HG03565 (cell line): ENCODE measurements at regions not wholly inside any gene's neighbourhood (a gene's known extent, or its start where the extent isn't known, plus 50 kb on each side); places are given as distances from the start of the nearest gene placed in this dataset.

Source experiments
- ATAC-seq: cut with Tn5 transposase; IDR thresholded peaks from one replicate; pipeline ENCODE4 v1.9.1; 2021; ENCODE audit warnings: mild to moderate bottlenecking, moderate library complexity; ENCODE audit not compliant: unreplicated experiment

DNA sequence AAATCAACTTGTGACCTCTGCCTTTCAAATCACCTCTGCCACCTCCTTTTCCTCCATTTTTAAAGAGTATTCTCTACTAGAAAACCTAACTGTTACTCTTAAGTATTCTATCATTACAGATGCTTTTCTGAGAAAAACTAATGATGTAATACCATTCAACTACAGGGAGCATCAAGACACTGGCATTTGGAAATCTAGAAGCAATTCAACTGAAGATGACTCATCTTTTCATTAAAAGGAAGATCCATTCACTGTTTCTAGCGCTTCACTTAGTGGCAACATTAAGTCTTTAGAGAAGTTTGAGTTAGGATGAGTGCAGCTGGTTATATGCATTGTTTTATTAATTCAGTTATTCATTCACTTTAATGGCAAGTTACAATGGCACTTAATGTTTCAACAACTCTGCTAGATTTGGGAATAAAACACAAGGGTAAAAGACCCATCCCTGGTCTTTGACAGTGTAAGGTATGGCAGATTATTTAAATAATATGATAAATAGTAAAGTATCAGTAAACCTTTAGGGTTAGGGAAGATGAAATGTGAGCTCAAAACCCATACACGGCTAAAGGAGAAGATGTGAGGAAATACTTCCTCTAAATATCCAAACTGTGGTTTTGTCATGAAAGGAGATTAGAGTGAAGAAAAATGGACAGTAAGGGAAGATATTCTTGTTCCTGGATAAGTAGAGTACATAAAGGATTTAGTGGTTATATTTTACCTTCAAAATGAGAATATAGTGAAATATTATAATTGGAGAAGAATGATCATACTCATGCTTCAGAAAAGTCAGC lies 61.7 kb downstream of the KCNJ2 start:
- no peak for ATAC-seq

DNA sequence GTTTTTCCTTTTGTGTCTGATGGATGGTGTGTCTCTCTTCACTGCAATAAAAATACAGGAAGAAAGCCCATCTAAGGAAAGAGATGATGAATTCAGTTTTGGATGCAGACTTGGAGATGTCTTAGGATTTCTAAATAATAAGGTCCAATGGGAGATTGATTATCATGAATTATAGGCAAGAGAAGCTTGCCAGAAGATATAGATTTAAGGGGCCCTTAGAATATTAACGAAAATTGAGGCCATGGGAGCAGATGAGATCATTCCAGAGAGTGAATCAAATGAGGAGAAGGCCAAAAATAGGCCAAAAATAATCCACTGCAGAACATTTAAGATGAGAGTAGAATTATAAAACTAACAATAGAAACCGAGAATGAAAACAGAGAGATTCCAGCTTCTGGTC lies 63.1 kb downstream of the KCNJ2 start:
- no peak for ATAC-seq

GRCh38 chr17:70235252-70235651 lies 65.9 kb downstream of the KCNJ2 start:
- ATAC-seq: no peak

DNA sequence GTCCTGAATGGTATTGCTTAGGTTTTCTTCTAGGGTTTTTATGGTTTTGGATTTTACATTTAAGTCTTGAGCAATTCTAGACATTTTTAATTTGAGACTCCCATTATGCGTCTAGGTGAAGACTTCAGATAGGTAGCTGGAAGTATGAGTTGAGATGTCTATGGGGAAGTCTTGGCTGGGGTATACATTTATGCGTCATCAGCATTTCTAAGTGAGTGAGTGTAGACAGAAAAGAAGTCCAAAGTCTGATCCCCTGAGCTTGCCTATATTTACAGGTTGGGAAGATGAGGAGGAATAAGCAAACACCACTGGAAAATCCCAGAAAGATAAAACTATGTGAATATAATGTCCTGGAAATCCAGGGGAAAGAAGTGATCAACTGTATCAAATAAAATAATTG lies 68.9 kb downstream of the KCNJ2 start:
- no peak for ATAC-seq

DNA sequence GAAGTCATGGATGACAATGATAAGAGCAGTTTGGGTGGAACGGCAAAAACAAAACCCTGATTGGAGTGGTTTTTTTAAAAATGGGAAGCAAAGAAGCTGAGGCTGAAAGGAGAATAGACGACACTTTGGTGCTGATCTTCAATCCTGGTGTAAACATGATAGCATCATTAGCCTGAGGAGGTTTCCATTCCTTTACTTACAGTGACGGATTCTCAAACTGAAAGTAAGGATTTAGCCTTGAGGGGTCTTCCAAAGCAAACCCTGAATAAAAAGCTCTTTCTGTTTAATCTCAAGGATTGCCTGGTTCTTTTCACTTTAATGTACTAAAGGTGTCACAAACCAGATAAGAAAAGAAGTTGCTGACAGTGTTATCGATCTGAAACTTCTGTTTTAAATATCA lies 69.3 kb downstream of the KCNJ2 start:
- ATAC-seq: no peak

GRCh38 chr17:70239391-70239826 lies 70.1 kb downstream of the KCNJ2 start:
- no peak for ATAC-seq

GRCh38 chr17:70241071-70241470 lies 71.7 kb downstream of the KCNJ2 start:
- ATAC-seq: no peak

DNA sequence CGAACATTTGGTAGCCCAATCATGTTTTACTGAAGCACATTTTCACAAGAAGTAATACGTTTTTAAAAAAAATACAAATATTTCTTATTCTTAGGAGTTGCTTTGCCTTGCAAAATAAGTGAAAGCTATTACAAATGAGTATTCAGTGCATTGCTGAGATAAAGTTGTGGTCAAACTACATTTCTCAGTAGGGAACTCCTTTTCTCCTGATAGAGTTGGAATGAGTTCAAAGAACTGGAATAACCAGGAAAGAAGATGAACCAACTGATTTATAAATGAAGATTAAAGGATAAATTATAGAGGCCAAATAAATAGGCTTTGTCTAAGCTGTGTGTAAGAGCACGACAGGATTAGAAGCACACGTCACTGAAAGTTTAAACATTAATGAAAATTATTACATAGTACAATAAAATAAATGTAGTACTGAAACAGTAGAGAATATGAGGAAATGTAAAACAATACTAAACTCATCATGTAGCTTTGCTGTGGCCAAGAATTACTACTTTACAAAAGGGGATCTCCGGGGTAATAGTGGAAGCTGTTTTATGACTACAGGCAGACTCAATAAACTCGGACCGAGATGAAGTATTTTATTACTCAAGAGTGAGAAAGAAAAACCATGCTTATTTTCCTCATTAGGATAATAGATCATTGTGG lies 73.6 kb downstream of the KCNJ2 start:
- no peak for ATAC-seq

- no peak for ATAC-seq
Observed at GRCh38 chr17:70251706-70252105, 82.4 kb downstream of the KCNJ2 start.

GRCh38 chr17:70254735-70255460 lies 85.6 kb downstream of the KCNJ2 start:
- no peak for ATAC-seq

- ATAC-seq: no peak
Observed at GRCh38 chr17:70256751-70257150, 87.4 kb downstream of the KCNJ2 start.

- ATAC-seq: no peak
Observed at GRCh38 chr17:70258465-70258864, 89.1 kb downstream of the KCNJ2 start.

DNA sequence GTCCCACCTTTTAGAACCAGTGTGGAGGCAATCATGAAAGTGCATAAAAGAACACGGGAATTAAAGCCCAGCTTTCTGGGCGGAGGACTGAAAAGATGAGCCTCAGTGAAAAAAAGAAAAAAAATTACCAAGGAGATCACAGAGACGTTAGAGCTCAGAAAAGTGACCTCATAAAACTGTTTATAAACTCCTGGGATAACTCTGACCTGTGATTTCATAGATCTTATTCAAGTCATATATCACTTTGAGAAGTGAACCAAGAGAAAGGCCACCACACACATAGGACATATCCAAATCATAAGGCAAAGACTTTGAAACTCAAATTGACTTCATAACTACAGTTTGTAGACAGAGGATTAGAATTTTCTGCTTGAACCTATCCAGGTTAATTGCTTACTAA lies 90.1 kb downstream of the KCNJ2 start:
- ATAC-seq: no peak

GRCh38 chr17:70261170-70261569 lies 91.8 kb downstream of the KCNJ2 start:
- ATAC-seq: no peak

- ATAC-seq: no peak
Observed at GRCh38 chr17:70265471-70265870, 96.1 kb downstream of the KCNJ2 start.

DNA sequence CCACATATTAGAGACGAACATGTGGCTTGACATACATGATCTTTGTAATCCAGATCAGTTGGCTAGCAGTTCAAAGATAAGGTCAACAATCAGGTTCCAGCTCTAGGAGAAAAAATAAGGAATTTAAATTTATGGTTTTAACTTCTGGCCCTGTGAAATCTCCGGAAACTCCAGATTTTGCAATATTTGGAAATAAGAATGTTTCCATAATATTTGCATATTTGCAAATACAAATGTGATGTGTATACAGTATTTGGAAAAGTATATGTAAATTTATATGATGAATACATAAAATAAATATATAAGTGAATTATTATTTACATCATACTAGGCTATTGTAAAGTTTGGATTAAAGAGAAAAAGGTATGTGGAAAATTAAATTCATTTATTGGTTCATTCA lies 97.1 kb downstream of the KCNJ2 start:
- ATAC-seq: no peak

GRCh38 chr17:70268383-70268782 lies 99.1 kb downstream of the KCNJ2 start:
- no peak for ATAC-seq

DNA sequence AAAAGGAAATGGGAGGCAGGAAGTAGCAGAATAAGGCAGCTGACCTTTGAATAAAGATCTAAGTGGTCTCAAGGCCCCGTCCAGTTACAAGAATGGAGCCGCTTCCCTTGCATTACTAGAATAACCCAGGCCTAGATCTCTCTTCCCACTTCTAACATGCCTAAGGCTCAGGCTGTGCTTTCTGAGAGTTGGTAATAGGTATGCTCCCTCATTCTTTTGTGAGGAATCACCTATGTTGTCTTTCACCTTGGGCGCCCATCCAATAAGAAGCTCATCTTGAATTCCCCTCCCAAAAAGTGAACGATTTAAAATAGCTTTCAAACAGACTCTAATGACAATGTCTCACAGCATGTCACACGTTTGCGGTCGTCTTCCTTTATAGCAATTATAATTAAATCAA lies 101.2 kb downstream of the KCNJ2 start:
- ATAC-seq: no peak

DNA sequence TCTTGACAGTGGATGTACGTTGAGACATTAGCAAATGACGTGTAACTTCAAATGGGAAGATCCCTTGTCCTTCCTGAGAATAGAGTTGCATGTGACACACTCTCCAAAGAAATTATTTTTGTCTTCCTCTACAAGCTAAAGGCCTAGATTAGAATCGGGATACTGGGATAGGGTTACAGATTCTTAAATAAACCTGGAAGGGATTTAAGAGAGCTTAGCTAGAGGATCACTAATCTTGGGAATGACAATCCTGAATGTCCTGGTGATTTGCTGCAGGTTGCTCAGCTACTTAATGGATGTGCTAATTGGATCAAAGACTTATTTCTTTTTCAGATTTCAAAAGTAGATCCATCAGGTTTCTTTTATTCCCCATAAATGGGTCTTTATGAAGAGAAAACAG lies 101.9 kb downstream of the KCNJ2 start:
- ATAC-seq: no peak

DNA sequence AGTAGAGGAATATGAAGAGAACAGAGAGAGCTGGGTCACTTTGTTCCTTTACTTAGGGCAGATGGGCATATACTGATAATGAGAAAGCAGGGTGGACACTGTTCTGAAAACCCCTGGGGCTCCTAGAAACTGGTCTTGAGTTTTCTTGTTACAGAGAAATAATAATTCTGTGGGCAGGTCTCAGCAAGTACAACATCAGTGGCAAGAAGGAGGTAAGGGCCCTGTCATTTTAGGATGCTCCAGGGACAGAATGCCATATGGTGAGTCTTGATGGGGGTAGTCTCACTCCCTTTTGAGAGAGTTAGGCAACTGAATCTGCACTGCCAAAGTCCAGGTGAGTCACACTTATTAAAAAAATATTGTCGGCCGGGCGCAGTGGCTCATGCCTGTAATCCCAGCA lies 102.3 kb downstream of the KCNJ2 start:
- ATAC-seq: no peak

GRCh38 chr17:70274255-70274654 lies 104.9 kb downstream of the KCNJ2 start:
- ATAC-seq: no peak

DNA sequence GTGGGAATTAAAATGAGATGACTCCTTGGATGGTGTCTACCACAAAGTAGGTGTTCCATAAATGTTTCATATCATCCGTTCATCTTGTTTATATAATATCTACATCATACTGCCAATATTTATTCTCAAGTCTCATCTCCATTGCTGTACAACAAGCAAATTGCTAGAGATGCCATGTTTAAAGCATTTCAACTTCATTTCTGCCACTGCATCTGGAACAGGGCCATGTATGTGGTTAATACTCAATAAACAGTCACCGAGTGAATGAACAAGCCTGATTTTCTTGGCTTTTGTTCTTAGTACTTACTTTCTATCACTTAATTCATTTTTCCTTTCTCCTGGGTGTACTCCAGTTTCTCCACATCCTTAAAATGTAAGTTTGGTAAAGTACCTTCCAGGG lies 107.6 kb downstream of the KCNJ2 start:
- no peak for ATAC-seq
